GM19025 (cell line): ENCODE measurements at regions not wholly inside any gene's neighbourhood (a gene's known extent, or its start where the extent isn't known, plus 50 kb on each side); places are given as distances from the start of the nearest gene placed in this dataset.

ENCODE experiments used
- ATAC-seq: cut with Tn5 transposase; IDR thresholded peaks from one replicate; pipeline ENCODE4 v1.9.1; 2021; ENCODE audit warnings: mild to moderate bottlenecking, low read depth, moderate library complexity; ENCODE audit not compliant: unreplicated experiment

GRCh38 chr5:72558046-72558336, 50.8 kb upstream of the ZNF366 start:
- no peak for ATAC-seq

- ATAC-seq, result no peak
These were observed 50.2 kb upstream of the ZNF366 start for GRCh38 chr5:72557167-72558045.
